GM19324 (cell line): ENCODE measurements at regions not wholly inside any gene's neighbourhood (a gene's known extent, or its start where the extent isn't known, plus 50 kb on each side); places are given as distances from the start of the nearest gene placed in this dataset.

Experiments used
- ATAC-seq: cut with Tn5 transposase; IDR thresholded peaks from one replicate; pipeline ENCODE4 v1.9.1; 2021; ENCODE audit warnings: mild to moderate bottlenecking, moderate library complexity; ENCODE audit not compliant: unreplicated experiment, low FRiP score

DNA sequence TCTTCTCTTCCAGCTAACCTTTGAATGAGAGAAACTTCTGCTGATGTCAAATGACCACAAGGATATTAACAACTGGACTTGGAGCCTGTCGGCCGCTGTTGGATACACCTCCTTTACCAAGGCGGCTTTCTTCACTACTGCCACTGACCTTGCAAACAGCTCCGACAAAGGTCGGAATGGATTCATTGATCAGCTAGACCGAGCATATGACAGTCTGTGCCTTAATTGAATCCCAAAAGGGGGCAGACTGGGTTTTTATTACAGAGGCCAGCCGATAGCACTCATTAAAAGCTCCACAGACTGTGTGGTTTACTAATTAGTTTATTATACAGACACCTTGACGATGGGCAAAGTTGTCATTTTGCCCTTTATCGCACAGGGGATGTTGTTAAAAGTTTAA, 394.5 kb downstream of the RERGL start:
- ATAC-seq = no peak

DNA sequence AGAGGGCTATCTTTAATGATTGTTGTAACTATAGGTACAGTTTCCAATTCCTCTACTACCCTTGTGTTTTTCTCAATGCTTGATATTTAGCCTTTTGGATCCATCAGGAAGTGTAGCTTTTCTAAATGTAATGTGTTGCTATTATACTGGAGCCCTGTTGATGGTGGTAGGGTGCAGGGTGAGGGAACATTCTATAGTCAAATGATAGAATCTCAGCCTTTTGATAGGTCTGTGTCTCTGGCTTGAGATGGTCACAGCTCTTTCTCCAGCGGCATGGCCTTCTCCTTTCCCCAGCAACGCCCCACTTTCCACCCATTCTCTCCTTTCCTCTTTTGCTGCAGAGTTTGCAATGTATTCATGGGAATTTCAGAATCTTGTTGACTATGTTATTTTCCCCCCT, 398.6 kb downstream of the RERGL start:
- no peak for ATAC-seq

DNA sequence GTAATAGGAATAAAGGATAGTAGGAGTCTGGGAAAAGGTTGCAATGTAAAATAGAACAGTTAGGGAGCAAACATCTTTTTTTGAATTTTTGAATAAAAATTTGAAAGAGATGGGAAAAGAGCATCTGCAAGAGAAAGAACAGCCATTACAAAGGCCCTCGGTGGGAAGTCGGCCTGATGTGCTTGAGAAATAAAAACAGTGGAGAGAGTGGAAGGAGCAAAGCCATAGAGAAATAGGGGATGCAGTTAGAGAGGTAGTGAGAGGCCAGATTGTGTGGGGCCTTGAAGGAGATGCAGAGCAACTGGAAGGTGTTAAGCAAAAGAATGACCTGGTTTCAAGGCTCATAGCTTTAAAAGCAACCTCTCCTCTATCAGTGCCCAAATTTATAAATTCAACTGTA, 409.8 kb downstream of the RERGL start:
- no peak for ATAC-seq

DNA sequence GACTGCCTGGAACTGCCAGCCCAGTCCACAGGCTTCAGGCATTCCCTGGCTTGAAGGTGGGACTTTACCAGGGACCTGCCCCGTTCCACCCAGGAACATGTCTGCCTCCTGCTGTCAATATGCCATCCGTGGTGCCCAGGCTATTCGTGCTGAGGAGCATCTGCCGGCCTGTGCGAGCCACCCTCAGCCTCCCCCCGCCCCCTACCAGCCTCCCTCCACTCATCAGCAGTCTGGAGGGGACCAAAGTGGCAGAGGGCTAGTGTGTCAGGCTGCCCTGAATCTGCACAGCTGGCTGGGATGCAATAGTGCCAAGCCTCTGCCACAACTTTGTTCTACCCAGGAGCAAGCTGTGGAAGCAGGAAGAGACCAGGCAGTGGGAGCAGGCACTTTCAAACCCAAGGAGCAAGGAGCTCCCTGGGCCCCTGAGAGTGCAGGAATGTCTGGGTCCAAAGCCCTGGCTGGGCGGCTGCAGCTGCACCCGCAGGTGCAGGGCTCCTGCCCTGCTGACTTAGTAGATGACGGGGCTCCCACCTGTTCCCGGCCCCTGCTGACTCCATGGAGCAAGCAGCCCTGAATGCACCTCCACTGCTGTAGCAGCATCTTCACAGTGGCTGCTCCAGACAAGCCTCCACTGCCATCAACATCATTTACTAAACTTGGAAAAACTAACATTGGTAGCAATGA, 423.2 kb downstream of the RERGL start:
- no peak for ATAC-seq

DNA sequence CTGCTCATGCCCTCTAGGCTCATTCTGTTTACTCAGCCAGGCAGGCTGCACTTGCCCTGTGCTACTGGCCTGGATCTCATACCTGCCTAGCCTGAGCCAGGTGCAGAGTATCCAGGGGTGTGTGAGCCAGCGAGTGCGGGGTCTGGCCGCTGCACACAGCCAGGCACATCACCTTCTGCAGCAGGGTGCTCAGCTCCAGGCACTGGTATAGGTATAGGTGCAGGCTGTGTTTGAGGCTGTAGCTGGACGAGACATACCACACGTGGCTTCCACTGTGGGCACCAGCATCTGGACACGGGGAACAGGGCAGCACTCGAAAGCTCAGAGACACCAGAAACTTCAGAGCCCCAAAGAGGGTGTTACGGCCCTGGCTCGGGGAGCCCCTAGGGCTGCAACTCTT, 424.2 kb downstream of the RERGL start:
- ATAC-seq = no peak

DNA sequence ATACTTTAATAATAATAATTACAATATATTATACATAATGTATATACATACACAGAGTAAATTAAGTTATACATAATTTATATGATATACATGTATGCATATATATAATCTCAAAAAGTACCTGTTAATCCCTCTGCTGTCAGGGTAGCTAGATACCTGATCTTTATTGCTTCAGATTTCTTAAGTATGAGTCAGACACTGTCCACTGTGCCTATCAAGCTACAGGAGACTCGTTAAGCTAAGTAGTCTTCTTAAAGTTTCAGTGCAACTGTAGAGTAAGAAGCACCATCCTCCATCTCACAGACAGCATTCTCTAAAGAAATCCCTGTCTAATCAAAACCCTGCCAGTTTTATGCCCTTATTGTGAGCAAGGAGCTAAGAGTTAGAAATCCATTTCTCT, 428.7 kb downstream of the RERGL start:
- ATAC-seq = no peak

DNA sequence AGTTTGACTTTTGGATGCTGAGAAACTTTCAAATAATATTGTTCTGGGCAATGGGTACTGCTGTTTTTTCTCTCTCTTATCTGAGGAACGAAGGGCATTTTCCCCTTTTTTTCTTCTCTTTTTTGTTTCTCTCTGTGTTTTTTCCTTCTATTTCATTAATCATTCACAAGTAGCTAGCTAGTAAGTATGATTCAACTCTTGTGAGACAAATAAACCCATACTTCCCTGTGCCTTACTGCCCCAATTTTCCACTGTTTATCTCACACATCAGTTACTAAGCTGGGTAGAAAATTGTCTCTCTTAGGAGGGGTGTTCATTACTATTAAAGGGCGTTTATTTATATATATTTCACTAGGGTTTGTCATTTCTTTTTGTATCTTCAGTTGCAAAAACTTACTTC, 437.6 kb downstream of the RERGL start:
- no peak for ATAC-seq

DNA sequence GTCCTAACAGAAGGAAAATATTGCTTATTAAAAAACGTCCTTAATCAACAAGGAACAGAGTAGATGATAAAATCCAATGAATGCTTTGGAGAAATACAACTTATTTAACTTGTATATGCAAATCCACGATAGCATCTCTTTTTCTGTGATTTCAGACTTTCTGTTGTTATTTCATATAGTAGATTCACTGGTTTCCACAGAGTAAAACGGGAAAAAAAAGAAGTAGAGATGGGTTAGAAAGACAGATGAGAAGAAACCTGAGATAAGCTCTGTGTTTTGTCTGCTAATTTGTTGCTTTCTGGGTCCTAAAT, 447.7 kb downstream of the RERGL start:
- ATAC-seq = no peak

DNA sequence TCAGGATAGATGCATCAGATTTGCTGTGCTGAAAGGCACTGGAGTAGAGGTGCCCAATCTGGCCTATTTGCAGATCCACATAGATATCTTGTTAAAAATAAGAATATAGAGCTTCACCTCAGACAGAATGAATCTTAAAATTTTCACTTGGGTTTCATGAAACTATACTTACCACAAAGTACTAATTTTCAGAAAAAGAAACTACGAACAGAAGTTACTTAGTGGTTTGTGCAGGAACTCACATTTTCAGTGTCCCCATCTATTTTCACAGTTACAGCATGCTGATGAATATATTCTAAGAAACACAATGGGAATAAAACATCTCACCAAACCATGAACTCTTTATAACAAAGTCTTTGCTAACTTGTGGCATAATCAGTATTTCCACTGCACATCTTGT, 449.4 kb downstream of the RERGL start:
- ATAC-seq = no peak

DNA sequence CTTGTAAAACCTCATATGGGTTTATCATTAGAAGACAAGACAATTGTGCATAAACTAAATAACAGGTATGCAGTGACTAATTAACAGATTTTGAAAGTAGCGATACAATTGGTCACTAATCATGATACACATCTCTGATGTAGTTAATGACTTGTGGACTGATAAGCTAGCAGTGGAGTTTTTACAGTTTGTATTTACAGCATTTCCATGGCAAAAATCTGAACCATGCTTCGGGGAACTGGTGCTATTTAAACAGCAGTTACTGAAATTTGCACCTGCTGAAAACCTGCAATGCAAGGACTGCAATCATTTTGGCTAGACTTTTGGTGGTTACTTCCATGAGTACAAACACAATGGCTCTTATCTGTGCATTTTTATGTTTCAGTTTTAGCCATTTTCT, 471.2 kb downstream of the RERGL start:
- no peak for ATAC-seq

DNA sequence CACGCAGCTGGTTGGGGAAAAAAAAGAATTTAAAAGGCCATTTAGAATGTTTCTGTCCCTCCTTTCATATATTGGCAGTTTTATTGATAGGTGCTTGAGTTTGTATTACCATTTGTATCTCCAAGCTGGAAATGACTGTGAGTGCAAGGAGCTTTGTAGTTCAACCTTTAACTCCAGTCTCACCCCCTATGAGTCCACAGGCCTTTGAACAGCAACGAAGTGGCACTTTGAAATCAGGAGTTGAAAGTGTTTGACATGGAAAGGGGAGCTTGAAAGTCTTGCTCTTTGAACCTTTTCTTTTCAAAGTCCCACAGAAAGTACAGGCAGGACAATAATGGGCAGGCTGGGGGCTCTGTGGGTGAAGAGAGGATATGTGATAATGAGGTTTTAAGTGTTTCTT, 480.3 kb downstream of the RERGL start:
- ATAC-seq = no peak

DNA sequence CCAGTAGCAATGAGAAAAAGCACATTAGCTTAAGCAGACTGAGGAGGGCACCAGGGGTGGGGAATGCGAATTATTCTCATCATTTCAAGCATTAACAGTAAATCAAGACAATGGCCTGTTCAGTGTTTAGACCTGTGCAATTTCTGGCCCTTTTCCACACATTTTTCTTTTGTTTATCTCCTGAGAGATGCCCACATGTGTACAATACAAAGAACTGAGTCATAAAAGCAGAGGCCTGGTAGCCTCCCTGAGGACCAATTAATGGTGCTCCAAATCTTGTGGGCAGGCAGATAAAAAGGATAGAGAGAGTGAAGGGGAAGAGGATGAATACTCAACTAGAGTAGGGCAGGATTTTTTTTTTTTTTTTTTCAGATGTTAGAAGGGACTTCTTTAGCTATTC, 480.8 kb downstream of the RERGL start:
- ATAC-seq = no peak

DNA sequence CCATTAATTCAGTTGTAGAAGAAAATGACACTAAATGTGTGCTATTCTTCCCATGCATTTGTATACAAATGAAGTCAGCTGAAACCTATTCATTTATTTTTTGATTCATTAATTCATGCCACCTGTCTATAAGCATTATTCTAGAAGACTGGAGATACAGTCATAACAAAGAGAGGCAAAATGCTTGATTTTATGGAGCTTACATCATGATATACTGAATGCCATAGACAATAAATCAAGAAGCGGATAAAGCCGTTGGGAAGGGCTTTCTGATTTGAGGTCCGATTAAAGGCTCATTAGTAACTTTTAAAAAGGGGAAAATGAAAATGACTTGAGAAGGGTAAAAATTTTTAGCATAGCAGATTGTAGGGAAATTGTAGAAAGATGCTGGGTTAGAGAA, 494.9 kb downstream of the RERGL start:
- ATAC-seq = no peak

DNA sequence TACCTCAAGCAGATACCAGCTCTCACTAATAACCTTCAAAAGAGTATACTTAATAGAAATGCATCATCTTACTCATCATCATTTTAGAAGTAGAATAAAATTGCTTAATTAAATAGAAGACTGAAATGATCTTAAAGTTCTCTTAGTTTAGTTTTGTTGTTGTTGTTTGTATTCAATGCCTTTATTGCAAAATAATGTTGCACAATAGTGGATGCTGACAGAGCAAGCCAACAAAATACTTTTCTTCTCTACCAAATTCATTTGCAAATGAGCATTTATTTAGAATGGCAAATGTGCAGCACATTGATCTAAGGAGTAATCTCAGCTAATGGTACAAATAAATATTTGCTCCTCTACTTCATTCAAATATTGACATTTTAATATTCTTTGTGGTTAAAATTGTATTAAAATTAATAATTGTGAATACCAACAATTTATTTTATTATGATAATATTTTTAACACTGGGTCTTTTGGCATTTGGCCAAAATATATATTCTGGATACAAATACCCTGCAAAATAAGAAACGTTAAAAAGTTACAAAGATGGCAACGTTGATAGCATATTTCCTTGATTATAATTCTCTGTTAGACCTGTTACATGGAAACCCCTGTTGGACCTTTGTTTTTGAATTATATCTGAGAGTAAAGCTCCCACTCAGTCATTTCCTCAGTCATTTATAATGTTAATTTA, 496.1 kb downstream of the RERGL start:
- no peak for ATAC-seq

DNA sequence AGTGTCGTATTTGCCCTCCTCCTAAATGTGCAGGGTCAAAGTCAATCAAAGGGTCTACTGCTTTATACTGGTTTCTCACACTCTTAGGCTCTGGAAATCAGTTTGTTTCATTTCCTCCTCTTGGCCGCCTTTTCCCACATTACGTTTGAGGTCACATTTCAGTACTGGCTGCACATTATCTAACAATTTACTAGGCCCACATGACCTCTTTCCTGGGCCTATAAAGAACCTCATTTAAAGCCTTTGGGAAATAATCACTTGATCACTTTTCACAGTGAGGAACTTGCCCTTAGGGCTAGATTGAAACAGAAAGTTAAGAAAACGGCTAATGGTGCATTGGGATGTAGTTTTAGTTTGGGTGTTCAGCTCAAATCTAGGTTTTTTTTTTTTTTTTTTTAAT, 497.5 kb downstream of the RERGL start:
- no peak for ATAC-seq

DNA sequence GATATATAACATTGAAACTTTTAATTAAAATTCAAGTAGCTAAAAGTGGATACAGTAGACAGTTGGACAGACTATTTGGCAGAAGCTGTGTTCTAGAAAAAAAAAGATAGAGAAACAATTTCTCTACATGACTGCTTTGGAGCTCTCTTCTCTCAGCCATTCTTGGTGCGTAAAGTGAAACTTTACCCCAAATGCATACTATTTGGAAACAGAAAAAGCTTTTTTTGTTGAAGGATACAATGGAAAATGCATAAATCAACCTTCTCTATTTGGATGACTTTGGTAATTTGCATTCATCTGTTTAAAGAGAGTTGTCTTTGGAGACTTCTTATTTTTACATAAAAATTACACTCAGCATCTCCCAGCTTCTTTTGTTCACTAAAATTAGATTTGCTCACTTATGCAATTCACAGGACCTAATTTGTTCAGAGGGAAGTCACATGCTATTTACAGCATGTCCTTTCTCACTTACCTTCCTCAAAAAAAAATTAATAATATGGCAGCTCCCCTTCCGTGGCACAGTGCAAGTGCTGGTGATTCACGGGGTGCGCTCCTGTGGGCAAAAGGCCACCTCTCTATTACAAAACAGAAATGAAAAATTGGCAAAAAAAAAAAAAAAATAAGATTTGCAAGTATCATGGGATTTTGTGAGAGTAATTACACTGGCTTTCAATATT, 498.9 kb downstream of the RERGL start:
- no peak for ATAC-seq

DNA sequence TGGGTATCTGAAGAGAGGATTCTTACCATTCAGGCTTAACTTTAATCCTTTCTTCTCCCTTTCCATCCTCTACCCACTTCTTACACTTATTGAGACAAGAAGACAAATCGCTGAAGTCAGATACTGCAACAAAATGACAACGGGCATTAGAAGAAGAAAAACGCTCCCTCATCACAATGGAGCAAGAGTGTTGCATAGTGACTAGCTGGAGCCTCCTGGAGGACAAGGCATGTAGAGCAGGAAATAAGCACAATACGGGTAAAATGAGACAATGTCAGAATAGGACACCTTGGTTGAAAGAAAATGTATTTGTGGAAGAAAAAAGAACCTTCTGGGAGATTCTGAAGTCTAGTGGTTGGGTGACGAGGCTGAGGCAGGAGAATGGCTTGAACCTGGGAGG, 501.0 kb downstream of the RERGL start:
- no peak for ATAC-seq

DNA sequence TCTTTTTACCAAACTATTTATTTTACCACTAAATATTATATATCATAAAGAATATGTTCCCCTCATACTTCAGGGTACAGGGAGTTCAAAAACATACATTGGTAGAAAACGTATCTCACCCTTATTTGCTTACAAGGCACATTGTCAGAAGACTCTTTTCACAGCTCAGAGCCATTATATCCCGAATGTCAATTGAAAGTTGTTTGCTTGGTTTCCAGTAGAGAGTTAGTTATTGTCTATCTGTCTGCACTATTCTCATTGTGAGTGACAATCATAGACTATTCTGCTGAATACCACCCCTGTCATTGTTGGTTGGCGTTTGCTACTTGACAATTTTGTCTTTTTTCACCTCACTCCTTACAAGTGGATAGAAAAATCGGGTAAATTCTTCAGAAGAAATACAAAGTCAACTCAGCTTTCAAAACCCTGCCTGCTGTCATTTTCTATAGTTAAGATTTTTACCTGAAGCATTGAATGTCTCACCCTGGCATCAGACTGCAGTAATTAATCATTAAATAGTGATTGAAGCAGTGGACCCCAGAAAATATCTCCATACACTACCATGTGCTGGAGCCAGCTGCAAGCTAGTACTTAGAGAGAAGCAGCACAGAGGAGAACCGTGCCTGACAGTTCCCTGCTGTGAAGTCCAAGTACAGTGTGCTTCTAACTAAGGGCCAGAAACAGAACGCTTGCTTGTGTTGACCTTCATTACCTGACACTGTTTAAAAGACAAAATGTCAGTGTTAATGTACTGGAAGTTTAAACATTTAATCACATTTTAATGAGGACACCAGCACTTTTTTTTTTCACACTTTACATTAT, 510.6 kb downstream of the RERGL start:
- no peak for ATAC-seq

DNA sequence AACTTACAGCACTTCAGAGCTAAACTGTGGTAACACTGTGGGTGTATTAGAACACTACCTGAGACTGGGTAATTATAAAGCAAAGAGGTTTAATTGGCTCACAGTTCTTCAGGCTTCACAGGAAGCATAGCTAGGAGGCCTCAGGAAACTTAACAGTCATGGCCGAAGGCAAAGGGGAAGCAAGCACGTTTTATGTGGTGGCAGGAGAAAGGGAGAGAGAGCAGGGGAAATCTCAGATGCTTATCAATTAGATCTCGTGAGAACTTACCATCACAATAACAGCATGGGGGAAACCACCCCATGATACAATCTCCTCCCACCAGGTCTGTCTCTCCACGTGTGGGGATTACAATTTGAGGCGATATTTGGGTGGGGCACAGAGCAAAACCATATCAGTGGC, 512.6 kb downstream of the RERGL start:
- ATAC-seq = no peak

DNA sequence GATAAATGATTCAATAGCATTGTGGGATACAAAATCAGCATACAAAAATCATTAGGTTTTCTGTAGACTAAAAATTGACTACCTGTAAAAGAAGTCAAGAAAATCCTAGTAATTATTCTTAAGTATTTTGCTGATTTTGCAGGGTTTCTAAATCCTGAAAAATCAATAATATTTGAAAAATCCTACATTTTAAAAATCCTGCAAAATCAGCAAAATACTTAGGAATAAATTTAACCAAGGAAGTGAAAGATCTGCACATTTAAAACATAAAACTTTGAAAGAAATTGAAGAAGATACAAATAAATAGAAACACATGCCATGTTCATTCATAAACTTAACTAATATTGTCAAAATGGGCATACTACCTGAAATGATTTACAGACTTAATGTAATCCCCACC, 517.7 kb downstream of the RERGL start:
- ATAC-seq = no peak

DNA sequence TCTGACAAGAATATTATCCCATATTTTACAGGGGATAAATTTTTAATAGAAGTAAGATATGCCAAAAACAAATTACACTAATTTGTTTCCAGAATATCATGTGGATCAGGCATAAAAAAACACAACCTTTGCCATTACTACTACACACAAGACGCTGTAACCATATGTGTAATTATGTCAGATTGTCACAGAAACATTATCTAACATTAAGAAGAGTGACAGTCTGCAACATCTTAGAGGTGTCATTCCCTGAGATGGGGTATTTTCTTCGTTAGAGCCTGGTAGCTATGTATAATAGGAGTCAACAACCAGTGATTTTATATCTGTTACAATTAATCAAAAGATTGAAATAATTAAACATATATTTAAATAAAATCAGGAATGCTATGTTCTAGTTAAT, 518.9 kb downstream of the RERGL start:
- ATAC-seq = no peak
